GM12864 (cell line): ENCODE measurements at regions not wholly inside any gene's neighbourhood (a gene's known extent, or its start where the extent isn't known, plus 50 kb on each side); places are given as distances from the start of the nearest gene placed in this dataset.

Source experiments
- DNase-seq: peaks from one replicate; pipeline ENCODE4 v3.0.0-alpha.2; 2011; ENCODE audit warnings: low read depth
- H3K4me3 ChIP-seq: 2 replicates; pipeline ENCODE4 v1.5.1; 2011; ENCODE audit warnings: mild to moderate bottlenecking, low read depth, low read length, control low read depth
- TF ChIP-seq, protein P1 (sequence below): IDR thresholded peaks from 2 replicates; pipeline ENCODE4 v1.5.1; 2011; ENCODE audit warnings: low read depth, mild to moderate bottlenecking, moderate library complexity, low read length, control low read depth, inconsistent platforms; ENCODE audit errors: missing control alignments

DNA sequence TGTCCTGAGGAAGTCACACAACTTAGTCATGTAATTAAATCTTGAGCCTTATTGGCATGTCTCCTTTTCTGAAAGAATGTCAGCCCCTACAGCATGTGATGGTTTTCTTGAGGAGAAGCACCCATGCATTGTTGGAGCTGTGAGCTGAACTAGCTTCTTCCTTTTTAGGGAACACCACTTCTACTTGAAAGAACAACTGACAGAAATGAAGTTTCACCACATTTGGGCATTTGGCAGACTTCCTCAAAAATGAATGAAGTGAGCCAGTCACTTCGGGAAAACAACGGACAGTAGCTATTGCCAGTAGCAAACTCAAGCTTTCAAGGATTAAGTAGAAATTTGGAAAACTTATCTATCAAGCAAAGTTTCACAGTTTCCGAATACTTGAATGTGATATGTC, 1351.3 kb downstream of the EFNB2 start:
- TF ChIP-seq, protein P1, sequence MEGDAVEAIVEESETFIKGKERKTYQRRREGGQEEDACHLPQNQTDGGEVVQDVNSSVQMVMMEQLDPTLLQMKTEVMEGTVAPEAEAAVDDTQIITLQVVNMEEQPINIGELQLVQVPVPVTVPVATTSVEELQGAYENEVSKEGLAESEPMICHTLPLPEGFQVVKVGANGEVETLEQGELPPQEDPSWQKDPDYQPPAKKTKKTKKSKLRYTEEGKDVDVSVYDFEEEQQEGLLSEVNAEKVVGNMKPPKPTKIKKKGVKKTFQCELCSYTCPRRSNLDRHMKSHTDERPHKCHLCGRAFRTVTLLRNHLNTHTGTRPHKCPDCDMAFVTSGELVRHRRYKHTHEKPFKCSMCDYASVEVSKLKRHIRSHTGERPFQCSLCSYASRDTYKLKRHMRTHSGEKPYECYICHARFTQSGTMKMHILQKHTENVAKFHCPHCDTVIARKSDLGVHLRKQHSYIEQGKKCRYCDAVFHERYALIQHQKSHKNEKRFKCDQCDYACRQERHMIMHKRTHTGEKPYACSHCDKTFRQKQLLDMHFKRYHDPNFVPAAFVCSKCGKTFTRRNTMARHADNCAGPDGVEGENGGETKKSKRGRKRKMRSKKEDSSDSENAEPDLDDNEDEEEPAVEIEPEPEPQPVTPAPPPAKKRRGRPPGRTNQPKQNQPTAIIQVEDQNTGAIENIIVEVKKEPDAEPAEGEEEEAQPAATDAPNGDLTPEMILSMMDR: no peak
- no peak for DNase-seq
- H3K4me3 ChIP-seq: no peak overlapping the region

DNA sequence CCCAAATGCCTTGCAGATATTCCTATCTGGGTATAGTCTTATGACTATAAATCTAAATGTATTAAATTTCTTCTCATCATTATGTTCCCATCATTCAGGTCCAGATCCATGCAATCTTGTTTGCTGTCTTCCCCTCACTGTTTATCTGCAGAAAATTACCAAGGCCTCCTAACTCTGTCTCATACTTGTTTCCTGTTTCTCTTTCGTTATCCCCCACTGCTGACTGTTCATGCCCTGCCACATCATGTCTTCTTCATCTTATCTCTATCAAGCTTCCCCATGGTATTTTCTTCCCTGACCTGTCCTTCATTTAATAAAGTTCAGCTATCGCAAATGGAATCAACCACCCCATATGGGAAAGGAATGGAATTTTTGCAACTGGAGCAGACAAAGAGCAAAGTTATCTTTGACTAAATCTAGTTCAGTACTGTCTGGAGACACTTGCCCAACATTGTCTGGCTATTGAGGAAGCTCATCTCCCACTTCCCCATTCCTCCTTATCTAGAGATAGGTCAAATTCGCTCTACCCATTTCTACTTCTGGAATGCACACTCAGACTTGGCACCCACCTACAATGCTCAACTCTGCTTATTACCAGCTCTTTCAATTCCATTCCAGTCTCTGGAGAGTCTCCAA, 1358.1 kb downstream of the EFNB2 start:
- TF ChIP-seq, protein P1: no peak
- no peak for DNase-seq
- H3K4me3 ChIP-seq: no peak overlapping the region

DNA sequence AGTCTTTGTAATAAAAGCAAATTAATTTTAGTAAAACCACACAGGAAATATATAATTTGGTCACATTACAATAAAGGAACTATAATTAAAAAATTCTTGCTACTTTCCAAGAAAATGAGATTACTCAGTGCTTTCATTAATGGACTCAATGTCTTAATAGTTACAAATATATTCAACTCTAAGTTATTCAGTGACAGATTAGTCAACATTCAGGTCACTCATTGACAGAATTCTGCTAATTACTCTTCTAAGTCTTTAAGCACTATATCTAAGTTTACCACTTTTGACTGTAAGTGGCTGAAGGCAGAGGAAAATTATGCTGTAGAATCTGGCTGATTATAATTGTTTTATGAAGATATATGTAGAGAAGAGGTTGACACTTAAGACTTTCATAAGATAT, 1365.0 kb downstream of the EFNB2 start:
- no peak for DNase-seq
- H3K4me3 ChIP-seq: no peak overlapping the region
- TF ChIP-seq, protein P1: no peak

DNA sequence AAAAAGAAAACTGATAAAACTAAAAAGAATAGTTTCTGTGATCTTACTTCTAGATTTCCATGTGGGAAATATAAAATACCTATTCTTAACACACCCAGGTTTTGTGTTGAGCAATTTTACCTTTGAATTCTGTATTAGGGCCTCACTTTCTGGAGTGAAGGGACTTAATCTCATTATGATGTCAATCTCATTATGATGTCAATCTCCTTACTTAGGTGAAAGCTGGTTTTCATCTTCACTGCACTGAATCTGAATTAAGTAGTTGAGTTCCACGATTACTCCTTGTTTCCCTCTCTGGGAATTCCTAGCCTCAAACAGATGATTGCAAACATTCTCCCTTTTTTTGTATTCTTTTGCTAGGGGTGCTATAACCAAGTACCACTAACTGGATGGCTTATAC, 1367.2 kb downstream of the EFNB2 start:
- no peak overlapping the region for H3K4me3 ChIP-seq
- no peak for DNase-seq
- TF ChIP-seq, protein P1: no peak

DNA sequence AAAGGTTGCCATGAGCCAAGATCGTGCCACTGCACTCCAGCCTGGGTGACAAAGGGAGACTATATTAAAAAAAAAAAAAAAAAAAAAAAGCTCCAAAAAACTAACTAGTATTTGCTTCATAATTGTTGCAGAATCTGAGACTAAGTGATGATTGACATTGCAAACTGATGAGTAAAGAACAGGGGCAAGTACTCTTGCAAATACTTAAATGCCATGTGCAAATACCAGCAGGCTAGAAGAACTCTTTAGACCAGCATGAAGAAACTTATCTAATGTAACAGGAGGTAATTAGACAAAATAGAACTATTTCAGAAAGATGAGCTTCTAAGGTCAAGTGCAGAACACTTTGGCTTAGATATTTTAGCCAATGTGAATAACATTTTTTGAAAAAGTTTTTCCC, 1368.1 kb downstream of the EFNB2 start:
- DNase-seq: no peak
- TF ChIP-seq, protein P1: no peak
- no peak overlapping the region for H3K4me3 ChIP-seq

DNA sequence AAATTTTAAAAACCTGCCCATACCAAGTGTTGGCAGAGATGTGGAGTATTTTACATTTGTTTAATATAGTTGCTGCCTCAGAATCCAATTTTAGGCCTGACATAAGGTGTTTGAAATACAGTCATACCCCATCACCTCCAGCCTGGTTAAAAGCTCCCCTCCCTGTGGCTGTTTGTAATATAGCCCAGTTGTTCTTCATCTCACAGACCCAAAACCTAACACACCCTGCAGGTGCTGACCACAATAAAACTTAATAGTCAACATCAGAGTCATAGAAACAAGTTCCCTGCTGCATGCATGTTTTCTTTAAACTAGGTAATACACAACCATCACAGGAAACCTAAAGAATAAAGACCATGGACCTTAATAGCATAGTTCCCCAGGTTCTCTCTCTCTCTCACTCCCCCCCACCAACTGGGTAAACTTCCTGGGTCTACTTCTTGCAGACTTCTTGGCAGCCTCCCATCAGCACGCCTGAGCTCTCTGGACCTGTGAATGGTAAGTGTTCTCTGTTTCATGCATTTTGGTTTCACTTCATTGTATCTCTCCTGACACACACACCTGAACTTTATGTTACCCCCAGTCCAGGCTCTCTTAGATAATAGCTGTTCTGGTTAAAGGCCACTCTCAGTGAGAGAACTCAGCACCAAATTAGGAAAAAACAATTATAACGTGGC, 1369.9 kb downstream of the EFNB2 start:
- H3K4me3 ChIP-seq: no peak overlapping the region
- peak; percentile 57 for DNase-seq
- TF ChIP-seq, protein P1: no peak

DNA sequence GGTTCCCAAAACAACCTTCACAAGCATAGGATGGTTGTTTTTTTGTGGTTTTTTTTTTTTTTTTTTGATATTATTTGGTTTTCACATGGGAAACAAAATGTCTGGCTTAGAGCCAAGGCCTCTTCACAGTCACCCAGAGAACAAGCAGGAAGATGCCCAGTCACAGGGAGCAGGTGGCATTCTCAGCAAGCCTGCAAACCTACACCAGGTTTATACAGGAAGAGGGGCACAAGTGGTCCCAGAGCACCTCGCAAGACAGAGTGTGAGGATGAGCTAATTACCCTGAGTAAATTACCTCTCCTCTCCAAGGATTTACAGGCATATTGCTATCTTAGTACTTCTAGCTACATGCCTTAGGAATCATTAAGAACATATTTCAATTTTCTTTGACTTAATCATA, 1375.6 kb downstream of the EFNB2 start:
- no peak overlapping the region for H3K4me3 ChIP-seq
- DNase-seq: no peak
- TF ChIP-seq, protein P1: no peak
